SU-DHL-6 (cell line): ENCODE measurements at regions not wholly inside any gene's neighbourhood (a gene's known extent, or its start where the extent isn't known, plus 50 kb on each side); places are given as distances from the start of the nearest gene placed in this dataset.

Experiments used
- EZH2phosphoT487 ChIP-seq: fragments of 200-600 bp; sonication (generic), shearing (Covaris generic); conservative IDR thresholded peaks from 2 replicates; pipeline ENCODE4 v1.6.1; 2018; ENCODE audit warnings: mild to moderate bottlenecking, antibody characterized with exemption, low read length, moderate library complexity, mixed read lengths
- TF ChIP-seq, protein P1 (sequence below): fragments of 200-600 bp; sonication (generic); IDR thresholded peaks from one replicate; pipeline ENCODE4 v1.5.1; 2017; ENCODE audit warnings: antibody characterized with exemption, mild to moderate bottlenecking, low read length, moderate library complexity; ENCODE audit not compliant: insufficient read depth, poor library complexity, severe bottlenecking

DNA sequence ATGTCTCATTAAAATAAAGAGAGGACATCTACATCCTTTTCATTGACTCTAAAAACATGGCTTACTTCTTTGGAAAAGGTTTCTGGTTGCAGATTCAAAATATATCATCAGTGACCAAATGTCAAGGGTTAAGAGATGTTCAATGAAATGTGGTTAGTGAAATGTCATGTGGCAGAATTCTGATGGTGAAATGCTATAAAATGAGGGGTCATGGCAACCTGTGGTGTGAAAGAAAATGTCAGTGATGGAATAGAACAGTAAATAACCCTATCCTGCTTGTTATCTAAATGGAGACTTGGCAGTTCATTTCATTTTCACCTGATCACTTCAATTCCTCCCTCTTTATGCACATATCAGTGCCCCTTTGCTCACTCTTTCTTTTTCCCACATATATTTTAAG is 79.4 kb downstream of the TFPI2 start:
- TF ChIP-seq, protein P1, sequence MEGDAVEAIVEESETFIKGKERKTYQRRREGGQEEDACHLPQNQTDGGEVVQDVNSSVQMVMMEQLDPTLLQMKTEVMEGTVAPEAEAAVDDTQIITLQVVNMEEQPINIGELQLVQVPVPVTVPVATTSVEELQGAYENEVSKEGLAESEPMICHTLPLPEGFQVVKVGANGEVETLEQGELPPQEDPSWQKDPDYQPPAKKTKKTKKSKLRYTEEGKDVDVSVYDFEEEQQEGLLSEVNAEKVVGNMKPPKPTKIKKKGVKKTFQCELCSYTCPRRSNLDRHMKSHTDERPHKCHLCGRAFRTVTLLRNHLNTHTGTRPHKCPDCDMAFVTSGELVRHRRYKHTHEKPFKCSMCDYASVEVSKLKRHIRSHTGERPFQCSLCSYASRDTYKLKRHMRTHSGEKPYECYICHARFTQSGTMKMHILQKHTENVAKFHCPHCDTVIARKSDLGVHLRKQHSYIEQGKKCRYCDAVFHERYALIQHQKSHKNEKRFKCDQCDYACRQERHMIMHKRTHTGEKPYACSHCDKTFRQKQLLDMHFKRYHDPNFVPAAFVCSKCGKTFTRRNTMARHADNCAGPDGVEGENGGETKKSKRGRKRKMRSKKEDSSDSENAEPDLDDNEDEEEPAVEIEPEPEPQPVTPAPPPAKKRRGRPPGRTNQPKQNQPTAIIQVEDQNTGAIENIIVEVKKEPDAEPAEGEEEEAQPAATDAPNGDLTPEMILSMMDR = no peak
- TF ChIP-seq EZH2phosphoT487 = no peak
